ENCODE measurements at regions not wholly inside any gene's neighbourhood (a gene's known extent, or its start where the extent isn't known, plus 50 kb on each side); places are given as distances from the start of the nearest gene placed in this dataset.
"Not testable (repeated sequence)": the region's sequence is repeated elsewhere in the genome, so short reads cannot be mapped to it uniquely, and the experiment has no call there.

DNA sequence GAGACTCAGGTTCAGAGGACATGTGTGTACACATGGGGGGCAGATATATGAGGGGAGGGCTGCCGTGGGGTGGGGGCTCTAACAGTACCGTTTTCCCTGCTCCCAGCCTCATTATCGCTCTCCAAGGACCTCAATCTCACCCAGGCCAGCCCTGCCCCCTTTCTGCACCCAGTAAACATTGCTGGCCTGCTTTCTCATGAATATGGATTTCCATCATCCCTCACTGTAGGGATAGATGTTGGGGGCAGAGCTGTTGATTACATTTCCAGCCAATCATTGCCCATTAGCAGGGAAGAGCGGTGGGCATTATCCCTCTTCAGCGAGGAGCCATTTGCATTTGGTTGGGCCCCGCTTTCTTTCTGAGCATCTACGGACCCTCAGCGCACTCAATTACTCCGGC is 273.8 kb downstream of the RPS6KC1 start:
- no peak for DNase-seq (ENCODE audit: low read depth in 2 of 2)

DNA sequence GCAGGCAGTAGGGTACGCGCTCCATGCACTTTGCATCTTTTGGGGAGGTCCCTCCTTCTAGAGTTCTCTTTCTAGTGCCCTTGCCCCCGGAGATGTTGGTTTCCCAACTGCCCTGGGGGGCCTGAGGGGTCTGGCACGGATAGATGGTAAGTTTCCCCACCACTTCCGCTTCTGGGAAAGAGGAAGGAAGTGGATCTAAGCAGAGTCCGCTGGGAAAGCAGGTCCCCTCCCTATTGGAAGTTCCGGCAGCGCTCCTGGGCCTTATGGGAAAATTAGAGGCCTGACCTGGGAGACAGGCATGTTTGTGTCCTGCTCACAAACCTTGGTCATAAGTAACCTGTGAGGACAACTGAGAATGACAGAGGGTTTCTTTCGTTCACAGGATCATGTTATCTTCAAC is 274.4 kb downstream of the RPS6KC1 start:
- DNase-seq (ENCODE audit: low read depth in 2 of 2) = no peak

DNA sequence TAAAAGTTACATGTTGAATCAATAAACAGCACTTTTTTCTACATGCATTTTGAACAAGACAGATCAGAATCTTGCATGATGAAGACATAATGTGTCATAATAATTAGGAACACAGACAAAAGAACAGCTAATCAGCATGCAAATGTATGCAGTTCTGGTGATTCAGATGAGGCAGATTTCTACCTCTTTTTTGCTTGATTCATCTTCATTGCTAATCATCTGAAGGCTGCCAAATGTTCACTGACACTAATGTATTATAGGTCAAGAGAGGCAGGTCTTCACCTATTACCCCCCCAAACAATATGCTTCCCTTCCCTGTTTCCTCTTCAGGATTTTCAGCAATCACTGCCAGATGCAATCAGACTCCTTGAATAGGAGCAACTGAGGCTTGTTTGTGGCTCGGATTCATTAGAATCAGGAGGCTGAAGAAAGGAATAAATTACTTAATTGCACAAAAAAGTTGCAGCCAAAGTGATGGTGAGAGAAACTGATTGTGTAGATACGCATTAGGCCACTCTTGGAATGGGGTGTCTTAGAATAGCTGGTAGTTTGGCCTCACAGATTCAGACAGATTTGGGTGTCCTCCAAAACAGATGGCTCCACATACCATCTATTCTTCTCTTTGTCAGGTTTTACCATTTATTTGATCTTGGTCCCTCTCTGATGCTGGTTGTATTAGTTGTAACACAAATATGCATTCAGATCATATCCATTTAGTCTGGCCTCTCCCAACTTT is 275.4 kb downstream of the RPS6KC1 start:
- DNase-seq (ENCODE audit: low read depth in 2 of 2) = no peak

DNA sequence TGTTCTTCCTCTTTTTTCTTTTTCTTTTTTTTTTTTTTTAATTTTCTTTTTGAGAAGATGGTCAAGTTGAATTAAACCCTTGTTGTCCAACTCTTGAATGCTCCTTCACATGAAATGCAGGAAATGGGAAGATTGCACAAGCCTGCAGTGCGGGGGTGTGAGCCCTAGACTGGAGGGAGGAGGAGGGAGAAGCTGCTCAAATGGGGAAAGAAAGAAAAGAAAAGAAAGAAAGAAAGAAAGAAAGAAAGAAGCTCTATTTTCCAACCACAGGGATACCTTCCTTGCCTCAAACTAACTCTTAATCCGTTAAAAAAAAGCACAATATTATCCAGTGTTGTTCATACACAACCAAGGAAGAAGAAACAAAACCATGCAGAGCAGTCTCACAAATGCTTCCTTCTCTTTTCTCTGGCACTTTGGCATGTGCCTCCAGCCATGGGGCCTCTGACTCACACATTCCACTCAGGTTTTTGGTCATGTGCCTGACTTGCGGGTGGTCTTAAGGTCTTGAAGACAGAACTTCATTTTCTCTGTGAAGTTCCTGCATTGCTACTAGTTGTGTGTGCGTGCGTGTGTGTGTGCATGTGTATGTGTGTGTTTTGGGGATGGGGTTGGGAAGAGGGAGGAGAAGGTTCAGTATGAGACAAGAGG is 276.1 kb downstream of the RPS6KC1 start:
- DNase-seq (ENCODE audit: low read depth in 2 of 2) = no peak

DNA sequence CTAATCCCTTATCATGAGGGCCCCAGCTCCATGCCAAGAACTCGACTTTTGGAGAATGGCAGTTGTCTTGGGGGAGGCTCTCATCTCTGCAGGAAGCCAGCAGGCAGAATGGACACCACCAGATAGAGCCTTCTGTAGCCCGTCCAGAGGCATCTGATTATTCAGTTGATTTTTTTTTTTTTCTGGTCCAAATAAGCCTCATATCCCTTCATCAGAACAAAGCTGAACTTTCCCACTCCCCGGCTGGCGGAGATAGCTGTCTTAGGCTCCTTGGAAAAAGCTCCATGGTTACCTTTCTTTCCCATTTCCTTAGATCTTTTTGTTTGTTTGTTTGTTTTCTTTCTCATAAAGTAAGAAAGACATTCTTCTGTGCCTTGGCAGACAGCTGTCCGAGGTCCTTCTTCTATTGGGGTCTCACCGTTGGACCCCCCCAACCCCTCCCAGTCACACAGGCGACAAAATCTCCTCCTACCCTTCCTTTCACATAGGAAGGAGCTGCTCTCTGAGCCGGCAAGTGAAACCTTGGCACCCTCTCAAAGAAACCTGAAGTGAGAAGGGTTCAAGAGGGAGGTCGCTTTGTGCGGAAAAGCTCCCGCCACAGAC is 278.5 kb downstream of the RPS6KC1 start:
- DNase-seq (ENCODE audit: low read depth in 2 of 2) = no peak

DNA sequence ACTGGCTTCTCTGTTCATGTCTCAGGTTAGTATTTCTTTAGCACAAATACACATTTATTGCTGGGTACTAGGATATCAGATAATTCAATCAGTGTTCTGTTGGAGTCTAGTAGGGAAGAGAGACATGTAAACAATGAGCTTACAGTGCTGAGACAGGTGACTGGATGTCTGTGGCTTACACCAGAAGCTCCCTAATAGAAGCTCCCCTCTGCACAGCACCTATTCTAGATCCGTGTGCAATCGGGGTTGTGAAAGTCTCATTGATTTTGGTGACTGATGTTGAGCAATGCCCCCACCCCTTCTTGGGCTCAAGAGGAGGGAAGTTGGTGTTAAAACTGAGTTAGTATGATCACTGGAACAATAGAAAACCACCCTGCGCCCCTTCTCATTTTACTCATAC is 279.2 kb downstream of the RPS6KC1 start:
- no peak for DNase-seq (ENCODE audit: low read depth in 2 of 2)

DNA sequence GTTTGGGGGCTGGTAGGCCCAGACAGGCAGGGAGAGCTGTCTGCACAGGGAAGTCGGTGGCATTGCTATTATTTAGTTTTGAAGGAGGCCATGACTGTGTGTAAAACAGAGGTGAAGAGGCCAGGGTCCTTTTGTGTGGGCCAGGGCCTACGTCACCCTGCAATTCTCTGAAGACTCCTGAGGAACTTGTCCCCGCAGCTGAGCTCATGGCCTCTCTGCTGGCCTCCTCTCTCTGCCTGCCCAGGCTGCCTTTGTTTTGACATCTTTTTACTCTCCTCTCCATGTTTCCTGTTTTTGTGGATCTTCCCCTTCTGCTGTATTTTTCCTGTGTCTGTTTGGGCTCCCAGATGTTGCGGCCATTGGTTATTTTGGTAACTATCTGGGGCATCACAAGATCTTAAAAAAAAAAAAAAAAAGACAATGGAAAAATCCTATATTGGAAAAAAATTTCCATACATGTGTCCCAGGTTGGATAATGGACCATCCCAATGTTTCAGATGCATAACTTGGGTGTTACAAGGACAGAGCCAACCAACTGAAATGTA is 280.7 kb downstream of the RPS6KC1 start:
- DNase-seq (ENCODE audit: low read depth in 2 of 2) = no peak

DNA sequence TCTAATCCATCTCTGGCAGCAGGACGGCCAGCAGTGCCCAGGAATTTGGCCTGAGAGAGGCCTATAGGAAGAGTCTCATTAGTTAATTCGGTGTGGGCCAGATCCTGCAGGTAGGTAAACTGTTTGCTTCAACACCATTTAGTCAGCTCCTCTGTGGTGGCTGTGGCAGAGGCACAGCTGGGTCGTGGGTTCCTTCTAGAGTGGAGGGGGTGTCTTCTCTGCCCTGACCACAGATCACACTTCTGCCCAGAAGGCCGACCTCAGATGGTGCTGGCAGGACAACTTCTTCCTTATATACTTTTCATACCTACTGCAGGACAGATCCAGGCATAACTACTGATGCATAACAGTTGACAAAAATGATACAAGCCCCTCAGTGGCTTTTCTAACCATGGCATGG is 281.4 kb downstream of the RPS6KC1 start:
- DNase-seq (ENCODE audit: low read depth in 2 of 2) = no peak

DNA sequence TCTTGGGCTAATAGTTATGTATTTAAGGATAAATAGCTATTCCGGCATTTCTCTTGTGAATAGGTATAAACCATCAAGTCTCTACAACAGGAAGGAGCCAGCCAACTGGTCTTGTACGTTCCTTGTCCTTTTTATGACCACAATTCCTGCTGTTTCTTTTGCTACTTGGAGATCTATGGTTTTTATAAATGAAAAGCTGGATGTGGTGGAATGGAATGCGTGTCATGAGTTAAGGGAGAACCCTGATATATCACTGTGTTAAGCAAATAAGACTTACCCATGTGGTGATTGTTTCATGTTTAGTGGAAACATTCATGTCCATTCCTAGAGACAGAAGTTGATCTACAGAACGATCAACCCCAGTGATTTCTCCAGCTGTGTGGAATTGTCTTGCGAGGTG is 282.1 kb downstream of the RPS6KC1 start:
- DNase-seq (ENCODE audit: low read depth in 2 of 2) = no peak

DNA sequence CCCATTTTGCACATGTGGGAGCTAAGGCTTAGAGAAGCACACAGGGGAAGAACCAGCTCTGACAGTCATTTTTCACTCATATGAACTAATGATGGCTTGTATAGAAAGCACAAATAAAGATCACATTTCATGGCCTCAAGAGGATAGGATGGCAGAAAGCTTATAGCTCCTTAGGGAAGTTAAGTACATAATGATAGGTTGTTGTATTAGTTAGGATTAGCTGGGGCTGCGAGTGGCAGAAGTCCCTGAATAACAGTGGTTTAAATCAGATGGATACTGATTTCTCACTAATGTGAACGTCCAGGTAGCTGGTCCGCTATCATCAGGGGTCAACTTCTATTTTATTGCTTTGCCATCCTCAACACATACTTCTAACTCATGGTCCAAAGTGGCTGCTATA is 284.0 kb downstream of the RPS6KC1 start:
- no peak for DNase-seq (ENCODE audit: low read depth in 2 of 2)

DNA sequence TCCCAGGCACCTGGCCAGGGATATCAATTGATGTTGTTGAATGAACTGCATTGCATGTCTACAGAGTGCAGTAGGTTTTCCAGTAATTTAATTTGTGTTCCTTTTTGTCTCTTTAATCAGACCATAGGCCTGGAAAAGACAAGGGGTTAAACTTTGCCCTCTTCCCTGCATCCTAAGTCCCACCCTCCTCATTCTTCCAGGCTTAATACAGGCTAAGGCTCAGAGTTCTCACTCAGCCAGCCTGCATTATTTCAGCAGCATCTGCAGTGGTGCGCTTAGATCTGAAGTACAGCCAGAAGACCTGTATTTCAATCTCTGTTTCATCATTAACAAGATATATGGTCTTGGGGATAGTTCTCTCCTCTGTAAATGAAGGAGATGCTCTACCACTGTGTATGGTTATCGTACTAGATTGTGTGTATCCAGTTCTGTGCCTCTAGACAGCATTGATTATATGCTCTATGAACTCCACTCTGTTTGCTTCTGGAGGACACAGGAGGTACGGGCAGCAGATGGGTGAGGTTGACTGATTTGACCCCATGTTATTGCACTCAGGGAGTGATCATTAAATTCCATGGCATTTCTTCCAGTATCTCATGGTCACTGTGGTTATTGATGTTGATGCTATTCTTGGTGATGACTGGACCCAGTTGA is 286.1 kb downstream of the RPS6KC1 start:
- no peak for DNase-seq (ENCODE audit: low read depth in 2 of 2)

DNA sequence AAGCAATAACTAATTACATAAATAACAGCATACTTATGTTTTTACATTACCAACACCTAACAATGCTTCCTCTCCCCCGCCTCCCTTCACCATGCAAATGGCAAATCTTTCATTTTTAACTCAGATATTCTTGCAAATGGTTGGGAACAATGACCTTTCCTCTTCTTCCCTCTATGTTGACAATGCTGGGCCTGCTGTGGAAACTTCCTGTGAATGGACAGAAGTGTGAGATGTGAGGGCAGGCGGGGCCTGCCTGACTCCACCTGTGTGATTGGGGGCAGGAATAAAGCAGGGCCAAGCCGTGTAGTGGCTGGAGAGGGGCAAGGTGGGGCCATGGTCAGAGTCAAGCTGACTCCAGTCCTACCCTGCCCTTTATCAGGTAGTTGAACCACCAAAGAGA is 289.6 kb downstream of the RPS6KC1 start:
- no peak for DNase-seq (ENCODE audit: low read depth in 2 of 2)

DNA sequence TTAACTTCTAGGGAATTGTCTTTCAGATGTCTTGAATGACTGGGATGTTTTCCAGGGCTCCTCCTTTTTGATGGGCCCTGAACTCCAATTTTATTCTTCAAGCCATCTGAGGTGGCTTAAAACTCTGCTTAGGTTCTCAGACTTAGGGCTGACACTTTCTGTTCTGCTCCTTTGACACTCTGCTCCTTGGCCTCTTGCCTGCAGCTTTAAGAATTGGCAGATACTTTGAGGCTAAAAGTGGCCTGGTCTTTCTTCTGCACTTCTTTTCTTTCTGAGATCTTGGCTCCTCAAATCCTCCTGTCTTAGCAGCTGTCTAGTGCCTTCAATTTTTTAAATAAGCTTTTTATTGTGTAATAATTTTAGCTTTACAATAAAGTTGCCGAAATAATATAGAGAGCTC is 294.6 kb downstream of the RPS6KC1 start:
- no peak for DNase-seq (ENCODE audit: low read depth in 2 of 2)

DNA sequence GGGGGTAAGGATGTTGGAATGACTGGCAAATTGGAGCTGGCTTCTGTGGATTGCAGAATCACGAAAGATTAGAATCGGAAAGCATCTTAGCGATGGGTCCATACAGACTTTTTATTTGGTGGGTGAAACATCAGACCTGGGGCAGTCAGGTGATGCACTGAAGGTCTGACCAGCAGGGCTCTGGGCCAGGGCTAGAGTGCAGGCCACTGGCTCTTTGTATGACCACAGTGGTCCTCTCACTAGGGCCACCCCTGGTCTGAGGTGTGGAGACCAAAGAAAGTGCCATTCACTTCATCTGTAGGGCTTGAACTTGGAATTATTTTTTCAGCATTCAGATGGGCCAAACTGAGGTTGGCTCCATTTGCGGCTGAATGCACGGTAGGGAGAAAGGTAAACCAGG is 306.4 kb downstream of the RPS6KC1 start:
- no peak for DNase-seq (ENCODE audit: low read depth in 2 of 2)

DNA sequence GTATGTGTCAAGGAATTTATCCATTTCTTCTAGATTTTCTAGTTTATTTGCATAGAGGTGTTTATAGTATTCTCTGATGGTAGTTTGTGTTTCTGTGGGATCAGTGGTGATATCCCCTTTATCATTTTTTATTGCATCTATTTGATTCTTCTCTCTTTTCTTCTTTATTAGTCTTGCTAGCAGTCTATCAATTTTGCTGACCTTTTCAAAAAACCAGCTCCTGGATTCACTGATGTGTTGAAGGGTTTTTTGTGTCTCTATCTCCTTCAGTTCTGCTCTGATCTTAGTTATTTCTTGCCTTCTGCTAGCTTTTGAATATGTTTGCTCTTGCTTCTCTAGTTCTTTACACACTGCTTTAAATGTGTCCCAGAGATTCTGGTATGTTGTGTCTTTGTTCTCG is 307.3 kb downstream of the RPS6KC1 start:
- not testable (repeated sequence) for DNase-seq (ENCODE audit: low read depth in 2 of 2)

DNA sequence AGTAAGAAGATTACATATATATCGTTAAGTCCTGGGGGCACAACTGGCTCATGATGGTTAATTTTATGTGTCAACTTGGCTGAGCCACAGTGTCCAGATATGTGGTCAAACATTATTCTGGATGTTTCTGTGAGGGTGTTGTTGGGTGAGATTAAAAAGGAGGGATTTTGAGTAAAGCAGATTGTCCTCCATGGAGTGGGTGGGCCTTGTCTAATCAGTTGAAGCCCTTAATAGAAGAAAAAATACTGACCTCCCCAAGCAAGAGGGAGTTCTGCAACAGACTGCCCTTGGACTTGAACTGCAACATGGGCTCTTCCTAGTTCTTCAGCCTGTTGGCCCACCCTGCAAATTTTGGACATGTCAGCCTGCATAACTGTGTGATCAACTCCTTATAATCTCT is 311.6 kb downstream of the RPS6KC1 start:
- no peak for DNase-seq (ENCODE audit: low read depth in 2 of 2)

DNA sequence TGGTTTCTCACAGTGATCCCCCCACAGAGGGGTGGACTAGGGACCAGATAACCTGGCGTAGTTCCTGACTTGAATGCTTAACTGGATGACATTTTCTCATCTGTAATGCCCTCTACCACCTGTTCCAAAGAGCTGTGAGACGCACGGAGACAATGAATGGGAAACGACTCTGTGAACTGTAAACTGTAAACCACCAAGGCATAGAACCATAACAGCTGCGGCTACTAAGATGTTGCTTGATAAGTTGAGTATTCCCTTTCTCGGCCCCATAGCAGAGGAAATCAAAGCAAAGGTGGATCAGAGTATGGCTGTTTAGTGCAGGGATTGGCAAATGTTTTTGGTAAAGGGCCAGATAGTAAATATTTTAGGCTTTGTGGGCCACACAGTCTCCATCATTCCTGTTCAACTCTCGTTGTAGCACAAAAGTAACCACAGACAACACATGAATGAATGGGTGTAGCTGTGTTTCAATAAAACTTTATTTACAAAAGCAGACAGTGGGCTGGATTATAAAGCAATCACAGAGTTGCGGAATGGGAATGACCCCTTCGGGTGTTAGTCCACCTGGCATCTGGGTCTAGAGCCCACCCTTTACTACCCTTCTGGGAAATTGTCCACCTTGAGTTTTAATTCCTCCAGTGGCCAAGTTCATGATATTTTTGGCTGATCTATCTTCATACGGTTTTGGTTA is 315.2 kb downstream of the RPS6KC1 start:
- no peak for DNase-seq (ENCODE audit: low read depth in 2 of 2)

DNA sequence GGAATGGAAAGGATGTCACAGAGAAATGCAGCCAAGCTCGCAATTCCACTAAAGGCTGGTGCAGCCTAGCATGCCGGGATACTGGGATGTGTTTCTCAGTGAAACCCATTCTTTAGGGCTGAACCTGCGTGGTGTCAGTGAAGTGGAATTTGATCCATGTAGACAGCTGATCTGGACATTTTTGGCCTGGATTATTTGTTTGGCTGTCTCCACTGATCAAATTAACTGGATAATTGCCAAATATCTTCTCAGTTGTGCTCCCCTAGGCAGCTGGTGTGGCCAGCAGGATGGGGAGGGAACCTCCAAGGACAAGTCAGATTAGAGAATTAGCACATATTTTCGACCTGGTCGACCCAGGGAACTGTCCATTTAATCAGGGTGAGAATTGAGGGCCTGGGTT is 318.4 kb downstream of the RPS6KC1 start:
- DNase-seq (ENCODE audit: low read depth in 2 of 2) = no peak

DNA sequence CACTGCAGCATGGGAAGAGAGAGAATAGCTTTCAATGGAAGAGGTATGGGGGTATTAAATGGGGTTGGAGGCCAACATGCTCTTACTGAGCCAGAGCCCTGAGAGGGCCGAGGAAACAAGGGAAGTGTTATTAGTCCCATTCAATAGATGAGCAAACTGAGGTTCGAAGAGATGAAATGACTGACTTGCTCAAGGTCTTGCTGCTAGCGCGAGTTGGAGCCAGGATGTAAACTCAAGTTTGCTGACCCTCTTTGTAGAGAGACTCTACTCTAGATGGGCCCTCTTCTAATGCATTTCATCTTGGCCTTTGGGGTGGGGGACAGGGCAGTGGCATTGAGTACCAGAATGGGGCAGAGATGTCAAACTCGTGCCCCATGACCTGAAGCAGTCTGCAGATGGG is 319.5 kb downstream of the RPS6KC1 start:
- no peak for DNase-seq (ENCODE audit: low read depth in 2 of 2)

DNA sequence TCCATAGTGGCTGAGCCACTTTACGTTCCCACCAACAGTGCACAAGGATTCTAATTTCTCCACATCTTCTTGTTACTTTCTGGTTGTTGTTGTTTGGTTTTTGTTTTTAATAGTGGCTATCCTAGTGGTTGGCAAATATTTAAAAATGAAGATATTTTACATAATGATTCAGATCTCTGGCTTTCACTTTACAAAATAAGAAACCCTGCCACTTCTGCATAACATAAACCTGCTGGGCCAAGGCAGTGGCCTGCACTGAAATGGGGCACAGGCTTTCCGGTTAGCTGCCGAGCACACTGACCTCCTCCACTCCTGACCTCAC is 320.4 kb downstream of the RPS6KC1 start:
- DNase-seq (ENCODE audit: low read depth in 2 of 2) = no peak

DNA sequence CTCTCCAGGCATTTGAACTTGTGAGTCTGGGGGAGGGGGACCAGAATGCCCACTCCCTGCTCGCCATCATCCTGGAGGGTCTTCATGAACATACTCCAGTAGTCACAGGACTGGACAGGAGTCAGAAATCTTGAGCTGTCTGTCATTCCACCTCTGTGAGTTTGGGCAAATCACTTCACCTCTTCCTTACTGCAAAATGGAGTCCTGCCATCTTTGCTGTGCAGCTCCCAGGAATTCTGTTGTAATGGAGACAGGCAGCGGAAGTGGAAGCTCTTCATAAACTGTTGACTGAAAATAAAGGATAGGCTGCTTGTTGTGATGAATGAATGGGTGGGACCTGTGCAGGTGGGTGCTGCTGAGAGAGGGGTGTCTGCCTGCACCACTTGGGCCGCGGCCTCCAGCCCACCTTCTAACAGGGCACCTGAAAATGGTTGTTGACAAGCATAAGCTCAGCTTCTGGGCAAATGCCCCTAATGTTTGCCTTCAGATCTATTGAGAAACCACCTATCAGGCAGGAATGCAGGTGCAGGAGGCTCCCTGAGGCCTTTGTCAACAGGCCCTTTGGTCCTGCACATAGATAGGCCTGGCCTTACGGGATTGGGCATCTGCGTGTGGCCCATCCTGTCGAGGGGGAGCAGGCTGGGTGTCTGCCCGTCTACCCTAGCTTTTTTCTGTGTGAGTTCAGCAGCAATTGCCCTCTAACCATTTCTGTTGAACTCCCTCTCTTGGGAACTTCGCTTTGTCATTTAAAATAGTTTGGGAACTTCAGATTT is 321.0 kb downstream of the RPS6KC1 start:
- no peak for DNase-seq (ENCODE audit: low read depth in 2 of 2)

Measured in stimulated activated CD4-positive, alpha-beta T cell treated with anti-CD3 and anti-CD28 coated beads, Interleukin-4, amount 100 ng/mL, for 48 hours (primary cell).